ENCODE measurements at regions not wholly inside any gene's neighbourhood (a gene's known extent, or its start where the extent isn't known, plus 50 kb on each side); places are given as distances from the start of the nearest gene placed in this dataset.

GRCh38 chr6:78157606-78158005 lies 504.8 kb downstream of the MEI4 start:
- Histone ChIP-seq H3K36me3 (ENCODE audit: control insufficient read depth in 2 of 2, insufficient read depth in 1 of 2, low read length in 2 of 2) (no peaks in the 10 kb centered on the region), H3K9me3 (ENCODE audit: control insufficient read depth, insufficient read depth, low read depth, low read length) (no peaks in the 10 kb centered on the region), H3K4me1 (ENCODE audit: control insufficient read depth, insufficient read depth, low read length) (no peaks in the 10 kb centered on the region), H3K27ac (ENCODE audit: extremely low read depth, low read depth, low read length) (no peak overlapping the region), H3K4me3 (ENCODE audit: low read depth, low read length) (no peak overlapping the region)
- TF ChIP-seq ZNF112 (tag by site-specific recombination; IDR thresholded peaks at IDR 0.05) (no peak), REPIN1 (tag by site-specific recombination; IDR thresholded peaks at IDR 0.05; ENCODE audit: low read depth) (no peak), ZNF530 (tag by site-specific recombination; IDR thresholded peaks at IDR 0.05; ENCODE audit: low read depth) (no peak)
- ChIA-PET CTCF (no interaction called here), POLR2A (no interaction called here)

DNA sequence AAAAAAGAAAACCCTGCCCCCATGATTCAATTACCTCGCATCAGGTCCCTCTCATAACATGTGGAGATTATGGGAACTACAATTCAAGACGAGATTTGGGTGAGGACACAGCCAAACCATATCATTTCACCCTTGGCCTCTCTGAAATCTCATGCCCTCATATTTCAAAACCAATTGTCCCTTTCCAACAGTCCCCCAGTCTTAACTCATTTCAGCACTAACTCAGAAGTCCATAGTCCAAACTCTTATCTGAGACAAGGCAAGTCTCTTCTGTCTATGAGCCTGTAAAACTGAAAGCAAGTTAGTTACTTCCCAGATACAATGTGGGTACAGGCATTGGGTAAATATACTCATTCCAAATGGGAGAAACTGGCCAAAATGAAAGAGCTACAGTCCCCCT lies 536.1 kb downstream of the MEI4 start:
- no peaks in the 10 kb centered on the region for H3K4me1 ChIP-seq (ENCODE audit: control insufficient read depth, insufficient read depth, low read length)
- CTCF ChIA-PET = no interaction called here
- TF ChIP-seq ZNF701 (tag by site-specific recombination; IDR thresholded peaks at IDR 0.05) (no peak), ZNF16 (tag by site-specific recombination; IDR thresholded peaks at IDR 0.05; ENCODE audit: low read depth) (no peak), ZNF488 (tag by site-specific recombination; IDR thresholded peaks at IDR 0.05) (no peak), ZNF792 (tag by site-specific recombination; IDR thresholded peaks at IDR 0.05) (no peak), ZNF692 (tag by site-specific recombination; IDR thresholded peaks at IDR 0.05) (no peak), ZNF785 (tag by site-specific recombination; IDR thresholded peaks at IDR 0.05) (no peak), SALL2 (tag by site-specific recombination; IDR thresholded peaks at IDR 0.05; ENCODE audit: borderline replicate concordance) (no peak), ZNF843 (tag by site-specific recombination; IDR thresholded peaks at IDR 0.05) (no peak), ZNF221 (tag by site-specific recombination; IDR thresholded peaks at IDR 0.05; ENCODE audit: borderline replicate concordance) (no peak), ZNF580 (tag by site-specific recombination; IDR thresholded peaks at IDR 0.05) (no peak), ELK4 (IDR thresholded peaks at IDR 0.05; ENCODE audit: borderline replicate concordance, low read depth, low read length) (no peak)
- TF ChIP-seq, protein P1, sequence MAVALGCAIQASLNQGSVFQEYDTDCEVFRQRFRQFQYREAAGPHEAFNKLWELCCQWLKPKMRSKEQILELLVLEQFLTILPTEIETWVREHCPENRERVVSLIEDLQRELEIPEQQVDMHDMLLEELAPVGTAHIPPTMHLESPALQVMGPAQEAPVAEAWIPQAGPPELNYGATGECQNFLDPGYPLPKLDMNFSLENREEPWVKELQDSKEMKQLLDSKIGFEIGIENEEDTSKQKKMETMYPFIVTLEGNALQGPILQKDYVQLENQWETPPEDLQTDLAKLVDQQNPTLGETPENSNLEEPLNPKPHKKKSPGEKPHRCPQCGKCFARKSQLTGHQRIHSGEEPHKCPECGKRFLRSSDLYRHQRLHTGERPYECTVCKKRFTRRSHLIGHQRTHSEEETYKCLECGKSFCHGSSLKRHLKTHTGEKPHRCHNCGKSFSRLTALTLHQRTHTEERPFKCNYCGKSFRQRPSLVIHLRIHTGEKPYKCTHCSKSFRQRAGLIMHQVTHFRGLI (tag by site-specific recombination; IDR thresholded peaks at IDR 0.05) = no peak
- TF ChIP-seq, protein P2, sequence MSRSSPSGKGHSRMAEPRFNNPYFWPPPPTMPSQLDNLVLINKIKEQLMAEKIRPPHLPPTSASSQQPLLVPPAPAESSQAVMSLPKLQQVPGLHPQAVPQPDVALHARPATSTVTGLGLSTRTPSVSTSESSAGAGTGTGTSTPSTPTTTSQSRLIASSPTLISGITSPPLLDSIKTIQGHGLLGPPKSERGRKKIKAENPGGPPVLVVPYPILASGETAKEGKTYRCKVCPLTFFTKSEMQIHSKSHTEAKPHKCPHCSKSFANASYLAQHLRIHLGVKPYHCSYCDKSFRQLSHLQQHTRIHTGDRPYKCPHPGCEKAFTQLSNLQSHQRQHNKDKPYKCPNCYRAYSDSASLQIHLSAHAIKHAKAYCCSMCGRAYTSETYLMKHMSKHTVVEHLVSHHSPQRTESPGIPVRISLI (tag by site-specific recombination; IDR thresholded peaks at IDR 0.05) = no peak
- TF ChIP-seq, protein P3, sequence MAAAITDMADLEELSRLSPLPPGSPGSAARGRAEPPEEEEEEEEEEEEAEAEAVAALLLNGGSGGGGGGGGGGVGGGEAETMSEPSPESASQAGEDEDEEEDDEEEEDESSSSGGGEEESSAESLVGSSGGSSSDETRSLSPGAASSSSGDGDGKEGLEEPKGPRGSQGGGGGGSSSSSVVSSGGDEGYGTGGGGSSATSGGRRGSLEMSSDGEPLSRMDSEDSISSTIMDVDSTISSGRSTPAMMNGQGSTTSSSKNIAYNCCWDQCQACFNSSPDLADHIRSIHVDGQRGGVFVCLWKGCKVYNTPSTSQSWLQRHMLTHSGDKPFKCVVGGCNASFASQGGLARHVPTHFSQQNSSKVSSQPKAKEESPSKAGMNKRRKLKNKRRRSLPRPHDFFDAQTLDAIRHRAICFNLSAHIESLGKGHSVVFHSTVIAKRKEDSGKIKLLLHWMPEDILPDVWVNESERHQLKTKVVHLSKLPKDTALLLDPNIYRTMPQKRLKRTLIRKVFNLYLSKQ (tag by site-specific recombination; IDR thresholded peaks at IDR 0.05; ENCODE audit: borderline replicate concordance) = no peak
- POLR2A ChIA-PET = no interaction called here
- H3K36me3 ChIP-seq (ENCODE audit: control insufficient read depth in 2 of 2, insufficient read depth in 1 of 2, low read length in 2 of 2) = no peaks in the 10 kb centered on the region
- no peaks in the 10 kb centered on the region for H3K9me3 ChIP-seq (ENCODE audit: control insufficient read depth, insufficient read depth, low read depth, low read length)
- H3K27ac ChIP-seq (ENCODE audit: extremely low read depth, low read depth, low read length) = no peak overlapping the region
- no peak overlapping the region for H3K4me3 ChIP-seq (ENCODE audit: low read depth, low read length)

Data from HEK293 (cell line).